Psoas muscle (tissue), 7 donors: ENCODE measurements at regions not wholly inside any gene's neighbourhood (a gene's known extent, or its start where the extent isn't known, plus 50 kb on each side); places are given as distances from the start of the nearest gene placed in this dataset.

Source experiments
- ATAC-seq, 4 donors: fragments of 200-7000 bp; cut with Tn5 transposase; one replicate each; pipeline ENCODE4 v1.9.1; 2020; ENCODE audit warnings: moderate library complexity in 3 of 4, mild to moderate bottlenecking in 2 of 4
- DNase-seq, 2 donors: peaks; one replicate each; pipeline ENCODE4 v3.0.0-alpha.2; 2020
- H3K27ac ChIP-seq: fragments of 200-600 bp; one replicate; pipeline ENCODE4 v1.8.0; 2022
- H3K27me3 ChIP-seq, 3 donors: fragments of 200-600 bp in 1 of 3; one replicate each; pipeline versions ENCODE4 v1.6.1 to v1.8.0; 2013 to 2022; ENCODE audit warnings: low read length in 2 of 3, mild to moderate bottlenecking in 2 of 3, moderate library complexity in 1 of 3; ENCODE audit not compliant: insufficient read depth in 3 of 3
- H3K36me3 ChIP-seq, 2 donors: fragments of 200-600 bp in 1 of 2; one replicate each; pipeline versions ENCODE4 v1.6.1 to v1.8.0; 2013 to 2022; ENCODE audit warnings: low read depth in 1 of 2, mild to moderate bottlenecking in 1 of 2, moderate library complexity in 1 of 2; ENCODE audit not compliant: insufficient read depth in 1 of 2
- H3K4me1 ChIP-seq: fragments of 200-600 bp; one replicate; pipeline ENCODE4 v1.8.0; 2022
- H3K4me3 ChIP-seq: fragments of 200-600 bp; one replicate; pipeline ENCODE4 v1.8.0; 2022; ENCODE audit warnings: mild to moderate bottlenecking
- H3K9me3 ChIP-seq: fragments of 200-600 bp; one replicate; pipeline ENCODE4 v1.8.0; 2022
- CTCF ChIP-seq: fragments of 200-600 bp; IDR thresholded peaks from one replicate; pipeline ENCODE4 v1.8.0; 2022; ENCODE audit warnings: antibody characterized with exemption
- WGBS, 3 donors: extraction: QIAGEN DNeasy Blood & Tissue Kit; methylation state at CpG; one replicate each; pipeline versions ENCODE4 v1.1.6 to v1.1.7; 2013; 5-methylcytosine and 5-hydroxymethylcytosine counted together
- intact Hi-C, 2 donors: fragments of 100-400 bp; cut with DNase I; formaldehyde crosslinking; loops; one replicate each; pipeline versions ENCODE4 v1.11.0 to v1.14.2; 2022
- donor health status: healthy with polysubstance abuse.
- donor health status: DM: no; HTN: no; CAD: no; lungs with moderate emphysema.
- donor health status: Bipolar disorder and iron deficiency.
- donor health status: healthy.
- donor health status: DM: yes; HTN: yes; CAD: no.
- donor health status: DM: no; HTN: no; CAD: no.
- donor health status: DM: yes; HTN: yes; CAD: no.

GRCh38 chr12:18850752-18851151, 112.8 kb downstream of the CAPZA3 start:
- no peaks in the 10 kb centered on the region for H3K27me3 ChIP-seq
- ATAC-seq: no peak
- 96 to 100% (median 99%) methylated on average over 1 of the region's 1 CpG for WGBS, 3 donors
- TF ChIP-seq CTCF: no peak
- intact Hi-C loops: no loop called here
- no peak for DNase-seq
- no peak overlapping the region for H3K27ac ChIP-seq
- no peaks in the 10 kb centered on the region for H3K4me1 ChIP-seq
- peaks cover 4% of the 10 kb centered on the region for H3K9me3 ChIP-seq
- H3K36me3 ChIP-seq: no peaks in the 10 kb centered on the region
- no peak overlapping the region for H3K4me3 ChIP-seq

GRCh38 chr12:18851271-18851670, 113.4 kb downstream of the CAPZA3 start:
- peaks cover 4% of the 10 kb centered on the region for H3K9me3 ChIP-seq
- no peak overlapping the region for H3K4me3 ChIP-seq
- no peak for TF ChIP-seq CTCF
- H3K4me1 ChIP-seq: no peaks in the 10 kb centered on the region
- DNase-seq: no peak
- H3K27ac ChIP-seq: no peak overlapping the region
- intact Hi-C loops: no loop called here
- no peak for ATAC-seq
- no peaks in the 10 kb centered on the region for H3K27me3 ChIP-seq
- no peaks in the 10 kb centered on the region for H3K36me3 ChIP-seq
- 59 to 68% (median 61%) methylated on average over 3 of the region's 3 CpGs for WGBS, 3 donors

- H3K36me3 ChIP-seq: no peaks in the 10 kb centered on the region
- ATAC-seq: no peak
- H3K27ac ChIP-seq: no peak overlapping the region
- intact Hi-C loops: no loop called here
- H3K4me3 ChIP-seq: no peak overlapping the region
- WGBS, 3 donors: 88 to 93% (median 91%) methylated on average over 6 of the region's 6 CpGs
- H3K9me3 ChIP-seq: no peaks in the 10 kb centered on the region
- H3K27me3 ChIP-seq: no peaks in the 10 kb centered on the region
- no peak for DNase-seq
- TF ChIP-seq CTCF: no peak
- no peaks in the 10 kb centered on the region for H3K4me1 ChIP-seq
Measured at GRCh38 chr12:18853570-18854366, 115.8 kb downstream of the CAPZA3 start.

- no peak for ATAC-seq
- Histone ChIP-seq H3K9me3 (no peaks in the 10 kb centered on the region), H3K36me3 (no peaks in the 10 kb centered on the region), H3K27me3 (no peaks in the 10 kb centered on the region), H3K4me3 (no peak overlapping the region), H3K4me1 (no peaks in the 10 kb centered on the region), H3K27ac (no peak overlapping the region)
- intact Hi-C loops: no loop called here
- DNase-seq: no peak
- TF ChIP-seq CTCF: no peak
Measured at GRCh38 chr12:18857656-18858055, 119.7 kb downstream of the CAPZA3 start.

- H3K4me3 ChIP-seq: no peak overlapping the region
- DNase-seq (no peak), ATAC-seq (no peak)
- no peaks in the 10 kb centered on the region for H3K4me1 ChIP-seq
- intact Hi-C loops: no loop called here
- H3K9me3 ChIP-seq: no peaks in the 10 kb centered on the region
- H3K27me3 ChIP-seq: no peaks in the 10 kb centered on the region
- TF ChIP-seq CTCF: no peak
- WGBS, 3 donors: 6 to 36% (median 16%) methylated on average over 1 of the region's 1 CpG
- no peaks in the 10 kb centered on the region for H3K36me3 ChIP-seq
- no peak overlapping the region for H3K27ac ChIP-seq
Measured at GRCh38 chr12:18859400-18859799, 121.5 kb downstream of the CAPZA3 start.
